ENCODE measurements at regions not wholly inside any gene's neighbourhood (a gene's known extent, or its start where the extent isn't known, plus 50 kb on each side); places are given as distances from the start of the nearest gene placed in this dataset.

- no TSS peak for BruUV-seq (replicated peaks)
- intact Hi-C loops (cut with micrococcal nuclease; ENCODE audit: unreplicated experiment) = no loop called here
- H3K9me3 ChIP-seq (ENCODE audit: low read length) = no peaks in the 10 kb centered on the region
Measured at GRCh38 chr1:115215703-115216521, 122.1 kb downstream of the NGF start.

GRCh38 chr1:115215110-115215509 is 122.9 kb downstream of the NGF start:
- no peak overlapping the region for H2AFZ ChIP-seq (ENCODE audit: low read length)
- TF ChIP-seq CTCF (conservative IDR thresholded peaks at IDR 0.05; ENCODE audit: low read length) (no peak), EZH2phosphoT487 (IDR thresholded peaks at IDR 0.05; ENCODE audit: borderline replicate concordance, low read depth, low read length) (no peak)
- ChIA-PET POLR2A (no interaction called here), CTCF (ENCODE audit: unreplicated experiment) (no interaction called here)
- H3K79me2 ChIP-seq (ENCODE audit: insufficient read depth, low read depth, low read length) = no peaks in the 10 kb centered on the region
- no TSS peak for BruUV-seq (replicated peaks)
- H4K20me1 ChIP-seq (ENCODE audit: insufficient read depth, low read length) = no peaks in the 10 kb centered on the region
- H3K36me3 ChIP-seq (ENCODE audit: insufficient read depth, low read length) = no peaks in the 10 kb centered on the region
- no peak for DNase-seq (ENCODE audit: low spot score)
- no peak overlapping the region for H3K4me3 ChIP-seq (ENCODE audit: low read depth, low read length, poor library complexity, severe bottlenecking)
- no peaks in the 10 kb centered on the region for H3K9me2 ChIP-seq (ENCODE audit: insufficient read depth, low read length)
- H3K27ac ChIP-seq (ENCODE audit: low read depth, low read length, poor library complexity, severe bottlenecking) = no peak overlapping the region
- intact Hi-C loops (cut with micrococcal nuclease; ENCODE audit: unreplicated experiment) = no loop called here
- H3K4me1 ChIP-seq (ENCODE audit: insufficient read depth, low read length, poor library complexity, severe bottlenecking) = no peaks in the 10 kb centered on the region
- no peak overlapping the region for H3K4me2 ChIP-seq (ENCODE audit: low read length)
- H3K9me3 ChIP-seq (ENCODE audit: low read length) = no peaks in the 10 kb centered on the region

More at GRCh38 chr1:115215703-115216521, 122.1 kb downstream of the NGF start:
- H3K79me2 ChIP-seq (ENCODE audit: insufficient read depth, low read depth, low read length) = no peaks in the 10 kb centered on the region
- H3K4me1 ChIP-seq (ENCODE audit: insufficient read depth, low read length, poor library complexity, severe bottlenecking) = no peaks in the 10 kb centered on the region
- ChIA-PET POLR2A (no interaction called here), CTCF (ENCODE audit: unreplicated experiment) (no interaction called here)
- DNase-seq (ENCODE audit: low spot score) = no peak
- no peaks in the 10 kb centered on the region for H4K20me1 ChIP-seq (ENCODE audit: insufficient read depth, low read length)
- no peak overlapping the region for H2AFZ ChIP-seq (ENCODE audit: low read length)
- no peaks in the 10 kb centered on the region for H3K9me2 ChIP-seq (ENCODE audit: insufficient read depth, low read length)
- H3K36me3 ChIP-seq (ENCODE audit: insufficient read depth, low read length) = no peaks in the 10 kb centered on the region
- TF ChIP-seq CTCF (conservative IDR thresholded peaks at IDR 0.05; ENCODE audit: low read length) (no peak), EZH2phosphoT487 (IDR thresholded peaks at IDR 0.05; ENCODE audit: borderline replicate concordance, low read depth, low read length) (no peak)
- no peak overlapping the region for H3K4me3 ChIP-seq (ENCODE audit: low read depth, low read length, poor library complexity, severe bottlenecking)
- no peak overlapping the region for H3K27ac ChIP-seq (ENCODE audit: low read depth, low read length, poor library complexity, severe bottlenecking)
- no peak overlapping the region for H3K4me2 ChIP-seq (ENCODE audit: low read length)

GRCh38 chr1:115214098-115214497 is 124.0 kb downstream of the NGF start:
- no peak overlapping the region for H2AFZ ChIP-seq (ENCODE audit: low read length)
- intact Hi-C loops (cut with micrococcal nuclease; ENCODE audit: unreplicated experiment) = no loop called here
- H3K79me2 ChIP-seq (ENCODE audit: insufficient read depth, low read depth, low read length) = no peaks in the 10 kb centered on the region
- no peak overlapping the region for H3K4me3 ChIP-seq (ENCODE audit: low read depth, low read length, poor library complexity, severe bottlenecking)
- no peak overlapping the region for H3K4me2 ChIP-seq (ENCODE audit: low read length)
- no peaks in the 10 kb centered on the region for H4K20me1 ChIP-seq (ENCODE audit: insufficient read depth, low read length)
- ChIA-PET CTCF (ENCODE audit: unreplicated experiment) (interaction anchor here (0.6 kb wide), 1 partner anchor 17 kb away, joined by 6 read pairs; no protein-coding TSS in a partner anchor), POLR2A (no interaction called here)
- no peak overlapping the region for H3K27ac ChIP-seq (ENCODE audit: low read depth, low read length, poor library complexity, severe bottlenecking)
- DNase-seq (ENCODE audit: low spot score) = no peak
- H3K36me3 ChIP-seq (ENCODE audit: insufficient read depth, low read length) = no peaks in the 10 kb centered on the region
- no TSS peak for BruUV-seq (replicated peaks)
- no peaks in the 10 kb centered on the region for H3K9me3 ChIP-seq (ENCODE audit: low read length)
- TF ChIP-seq CTCF (conservative IDR thresholded peaks at IDR 0.05; ENCODE audit: low read length) (no peak), EZH2phosphoT487 (IDR thresholded peaks at IDR 0.05; ENCODE audit: borderline replicate concordance, low read depth, low read length) (no peak)
- H3K4me1 ChIP-seq (ENCODE audit: insufficient read depth, low read length, poor library complexity, severe bottlenecking) = no peaks in the 10 kb centered on the region
- no peaks in the 10 kb centered on the region for H3K9me2 ChIP-seq (ENCODE audit: insufficient read depth, low read length)

Measured in OCI-LY7 (cell line).